ENCODE measurements at regions not wholly inside any gene's neighbourhood (a gene's known extent, or its start where the extent isn't known, plus 50 kb on each side); places are given as distances from the start of the nearest gene placed in this dataset.

GRCh38 chr2:186940463-186940862, 91.5 kb upstream of the ZSWIM2 start:
- TF ChIP-seq CTCF (conservative IDR thresholded peaks at IDR 0.05), result no peak
- TF ChIP-seq ZFX (IDR thresholded peaks at IDR 0.05), result no peak
